G401 (cell line): ENCODE measurements at regions not wholly inside any gene's neighbourhood (a gene's known extent, or its start where the extent isn't known, plus 50 kb on each side); places are given as distances from the start of the nearest gene placed in this dataset.
A peak's percentile ranks its signal among the peaks of the same experiment; 100 is the strongest.
"Not testable (repeated sequence)": the region's sequence is repeated elsewhere in the genome, so short reads cannot be mapped to it uniquely, and the experiment has no call there.

Experiments used
- DNase-seq: peaks from one replicate; pipeline ENCODE4 v3.0.0-alpha.2; 2015; ENCODE audit warnings: low spot score
- in situ Hi-C: cut with HindIII; loops from 2 replicates; pipeline ENCODE4 v1.10.0; 2016; ENCODE audit warnings: low sequenced_read_pairs, mixed read lengths

- DNase-seq, in situ Hi-C loops: not testable (repeated sequence)
Measured at GRCh38 chr16:33988012-33988411, 528.6 kb downstream of the TP53TG3F start.

- in situ Hi-C loops = not testable (repeated sequence)
Measured at GRCh38 chr16:33990488-33990887, 531.1 kb downstream of the TP53TG3F start.

GRCh38 chr16:33992513-33993177 is 533.2 kb downstream of the TP53TG3F start:
- DNase-seq, in situ Hi-C loops: not testable (repeated sequence)

More at GRCh38 chr16:33990488-33990887, 531.1 kb downstream of the TP53TG3F start:
- DNase-seq = not testable (repeated sequence)

- in situ Hi-C loops, DNase-seq: not testable (repeated sequence)
Measured at GRCh38 chr16:33994207-33994606, 534.8 kb downstream of the TP53TG3F start.

GRCh38 chr16:33995821-33996372 is 536.5 kb downstream of the TP53TG3F start:
- DNase-seq, in situ Hi-C loops: not testable (repeated sequence)

GRCh38 chr16:34001184-34001583 is 541.8 kb downstream of the TP53TG3F start:
- in situ Hi-C loops, DNase-seq: not testable (repeated sequence)

GRCh38 chr16:34001961-34002360 is 542.5 kb downstream of the TP53TG3F start:
- in situ Hi-C loops, DNase-seq: not testable (repeated sequence)

GRCh38 chr16:34014841-34015820 is 555.7 kb downstream of the TP53TG3F start:
- in situ Hi-C loops, DNase-seq: not testable (repeated sequence)

GRCh38 chr16:34018277-34018676 is 558.9 kb downstream of the TP53TG3F start:
- DNase-seq, in situ Hi-C loops: not testable (repeated sequence)

GRCh38 chr16:34050787-34051320 is 591.4 kb downstream of the TP53TG3F start:
- no peak for DNase-seq
- in situ Hi-C loops = no loop called here

- no peak for DNase-seq
- in situ Hi-C loops = no loop called here
Measured at GRCh38 chr16:34054137-34054536, 594.7 kb downstream of the TP53TG3F start.

- no peak for DNase-seq
- in situ Hi-C loops = no loop called here
Measured at GRCh38 chr16:34054969-34055368, 595.6 kb downstream of the TP53TG3F start.

GRCh38 chr16:34062620-34063253 is 603.3 kb downstream of the TP53TG3F start:
- DNase-seq, in situ Hi-C loops: not testable (repeated sequence)

GRCh38 chr16:34063498-34064157 is 604.2 kb downstream of the TP53TG3F start:
- DNase-seq, in situ Hi-C loops: not testable (repeated sequence)

GRCh38 chr16:34064602-34065001 is 605.2 kb downstream of the TP53TG3F start:
- DNase-seq, in situ Hi-C loops: not testable (repeated sequence)

GRCh38 chr16:34069731-34070130 is 610.3 kb downstream of the TP53TG3F start:
- DNase-seq, in situ Hi-C loops: not testable (repeated sequence)

- in situ Hi-C loops = no loop called here
- DNase-seq = peak; percentile 1
Measured at GRCh38 chr16:34078691-34079090, 619.3 kb downstream of the TP53TG3F start.

- DNase-seq, in situ Hi-C loops: not testable (repeated sequence)
Measured at GRCh38 chr16:34085038-34085437, 625.6 kb downstream of the TP53TG3F start.
